ENCODE measurements at regions not wholly inside any gene's neighbourhood (a gene's known extent, or its start where the extent isn't known, plus 50 kb on each side); places are given as distances from the start of the nearest gene placed in this dataset.

GRCh38 chr10:92768104-92768503 is 78.3 kb downstream of the HHEX start (continued):
- TF ChIP-seq, protein P1, sequence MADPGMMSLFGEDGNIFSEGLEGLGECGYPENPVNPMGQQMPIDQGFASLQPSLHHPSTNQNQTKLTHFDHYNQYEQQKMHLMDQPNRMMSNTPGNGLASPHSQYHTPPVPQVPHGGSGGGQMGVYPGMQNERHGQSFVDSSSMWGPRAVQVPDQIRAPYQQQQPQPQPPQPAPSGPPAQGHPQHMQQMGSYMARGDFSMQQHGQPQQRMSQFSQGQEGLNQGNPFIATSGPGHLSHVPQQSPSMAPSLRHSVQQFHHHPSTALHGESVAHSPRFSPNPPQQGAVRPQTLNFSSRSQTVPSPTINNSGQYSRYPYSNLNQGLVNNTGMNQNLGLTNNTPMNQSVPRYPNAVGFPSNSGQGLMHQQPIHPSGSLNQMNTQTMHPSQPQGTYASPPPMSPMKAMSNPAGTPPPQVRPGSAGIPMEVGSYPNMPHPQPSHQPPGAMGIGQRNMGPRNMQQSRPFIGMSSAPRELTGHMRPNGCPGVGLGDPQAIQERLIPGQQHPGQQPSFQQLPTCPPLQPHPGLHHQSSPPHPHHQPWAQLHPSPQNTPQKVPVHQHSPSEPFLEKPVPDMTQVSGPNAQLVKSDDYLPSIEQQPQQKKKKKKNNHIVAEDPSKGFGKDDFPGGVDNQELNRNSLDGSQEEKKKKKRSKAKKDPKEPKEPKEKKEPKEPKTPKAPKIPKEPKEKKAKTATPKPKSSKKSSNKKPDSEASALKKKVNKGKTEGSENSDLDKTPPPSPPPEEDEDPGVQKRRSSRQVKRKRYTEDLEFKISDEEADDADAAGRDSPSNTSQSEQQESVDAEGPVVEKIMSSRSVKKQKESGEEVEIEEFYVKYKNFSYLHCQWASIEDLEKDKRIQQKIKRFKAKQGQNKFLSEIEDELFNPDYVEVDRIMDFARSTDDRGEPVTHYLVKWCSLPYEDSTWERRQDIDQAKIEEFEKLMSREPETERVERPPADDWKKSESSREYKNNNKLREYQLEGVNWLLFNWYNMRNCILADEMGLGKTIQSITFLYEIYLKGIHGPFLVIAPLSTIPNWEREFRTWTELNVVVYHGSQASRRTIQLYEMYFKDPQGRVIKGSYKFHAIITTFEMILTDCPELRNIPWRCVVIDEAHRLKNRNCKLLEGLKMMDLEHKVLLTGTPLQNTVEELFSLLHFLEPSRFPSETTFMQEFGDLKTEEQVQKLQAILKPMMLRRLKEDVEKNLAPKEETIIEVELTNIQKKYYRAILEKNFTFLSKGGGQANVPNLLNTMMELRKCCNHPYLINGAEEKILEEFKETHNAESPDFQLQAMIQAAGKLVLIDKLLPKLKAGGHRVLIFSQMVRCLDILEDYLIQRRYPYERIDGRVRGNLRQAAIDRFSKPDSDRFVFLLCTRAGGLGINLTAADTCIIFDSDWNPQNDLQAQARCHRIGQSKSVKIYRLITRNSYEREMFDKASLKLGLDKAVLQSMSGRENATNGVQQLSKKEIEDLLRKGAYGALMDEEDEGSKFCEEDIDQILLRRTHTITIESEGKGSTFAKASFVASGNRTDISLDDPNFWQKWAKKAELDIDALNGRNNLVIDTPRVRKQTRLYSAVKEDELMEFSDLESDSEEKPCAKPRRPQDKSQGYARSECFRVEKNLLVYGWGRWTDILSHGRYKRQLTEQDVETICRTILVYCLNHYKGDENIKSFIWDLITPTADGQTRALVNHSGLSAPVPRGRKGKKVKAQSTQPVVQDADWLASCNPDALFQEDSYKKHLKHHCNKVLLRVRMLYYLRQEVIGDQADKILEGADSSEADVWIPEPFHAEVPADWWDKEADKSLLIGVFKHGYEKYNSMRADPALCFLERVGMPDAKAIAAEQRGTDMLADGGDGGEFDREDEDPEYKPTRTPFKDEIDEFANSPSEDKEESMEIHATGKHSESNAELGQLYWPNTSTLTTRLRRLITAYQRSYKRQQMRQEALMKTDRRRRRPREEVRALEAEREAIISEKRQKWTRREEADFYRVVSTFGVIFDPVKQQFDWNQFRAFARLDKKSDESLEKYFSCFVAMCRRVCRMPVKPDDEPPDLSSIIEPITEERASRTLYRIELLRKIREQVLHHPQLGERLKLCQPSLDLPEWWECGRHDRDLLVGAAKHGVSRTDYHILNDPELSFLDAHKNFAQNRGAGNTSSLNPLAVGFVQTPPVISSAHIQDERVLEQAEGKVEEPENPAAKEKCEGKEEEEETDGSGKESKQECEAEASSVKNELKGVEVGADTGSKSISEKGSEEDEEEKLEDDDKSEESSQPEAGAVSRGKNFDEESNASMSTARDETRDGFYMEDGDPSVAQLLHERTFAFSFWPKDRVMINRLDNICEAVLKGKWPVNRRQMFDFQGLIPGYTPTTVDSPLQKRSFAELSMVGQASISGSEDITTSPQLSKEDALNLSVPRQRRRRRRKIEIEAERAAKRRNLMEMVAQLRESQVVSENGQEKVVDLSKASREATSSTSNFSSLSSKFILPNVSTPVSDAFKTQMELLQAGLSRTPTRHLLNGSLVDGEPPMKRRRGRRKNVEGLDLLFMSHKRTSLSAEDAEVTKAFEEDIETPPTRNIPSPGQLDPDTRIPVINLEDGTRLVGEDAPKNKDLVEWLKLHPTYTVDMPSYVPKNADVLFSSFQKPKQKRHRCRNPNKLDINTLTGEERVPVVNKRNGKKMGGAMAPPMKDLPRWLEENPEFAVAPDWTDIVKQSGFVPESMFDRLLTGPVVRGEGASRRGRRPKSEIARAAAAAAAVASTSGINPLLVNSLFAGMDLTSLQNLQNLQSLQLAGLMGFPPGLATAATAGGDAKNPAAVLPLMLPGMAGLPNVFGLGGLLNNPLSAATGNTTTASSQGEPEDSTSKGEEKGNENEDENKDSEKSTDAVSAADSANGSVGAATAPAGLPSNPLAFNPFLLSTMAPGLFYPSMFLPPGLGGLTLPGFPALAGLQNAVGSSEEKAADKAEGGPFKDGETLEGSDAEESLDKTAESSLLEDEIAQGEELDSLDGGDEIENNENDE (IDR thresholded peaks at IDR 0.05; ENCODE audit: insufficient replicate concordance, low read length), result no peak
- TF ChIP-seq CREB1 (IDR thresholded peaks at IDR 0.05), result no peak
- no peak for TF ChIP-seq CBX8 (IDR thresholded peaks at IDR 0.05; ENCODE audit: borderline replicate concordance, low read depth, low read length)
- TF ChIP-seq EZH2 (IDR thresholded peaks at IDR 0.05; ENCODE audit: low read depth, low read length, severe bottlenecking), result no peak
- no peak for TF ChIP-seq CTCF (IDR thresholded peaks at IDR 0.05; ENCODE audit: control extremely low read depth in 1 of 3, insufficient read depth in 1 of 3, low read depth in 1 of 3, low read length in 3 of 3)
- no peak for TF ChIP-seq YY1 (IDR thresholded peaks at IDR 0.05; ENCODE audit: low read depth, low read length)
- TF ChIP-seq SP4 (IDR thresholded peaks at IDR 0.05; ENCODE audit: low read length), result no peak
- TF ChIP-seq EGR1 (IDR thresholded peaks at IDR 0.05; ENCODE audit: borderline replicate concordance, low read depth, low read length), result no peak
- no peak for TF ChIP-seq RFX5 (IDR thresholded peaks at IDR 0.05; ENCODE audit: borderline replicate concordance, low read depth, low read length)
- TF ChIP-seq FOSL1 (IDR thresholded peaks at IDR 0.05; ENCODE audit: insufficient read depth, low read depth, low read length), result no peak

All from H1 (cell line).